IPS DF 6.9 (cell line): ENCODE measurements at regions not wholly inside any gene's neighbourhood (a gene's known extent, or its start where the extent isn't known, plus 50 kb on each side); places are given as distances from the start of the nearest gene placed in this dataset.

ENCODE experiments used
- DNase-seq: peaks from one replicate; pipeline ENCODE4 v3.0.0-alpha.2; 2013; ENCODE audit warnings: low read depth, low spot score
- H3K27ac ChIP-seq: one replicate; pipeline ENCODE4 v1.5.1; 2013; ENCODE audit warnings: low read length, control low read depth
- H3K27me3 ChIP-seq: 2 replicates; pipeline ENCODE4 v1.6.1; 2013; ENCODE audit warnings: mild to moderate bottlenecking, low read length; ENCODE audit not compliant: control insufficient read depth, insufficient read depth
- H3K36me3 ChIP-seq: 2 replicates; pipeline ENCODE4 v1.6.1; 2013; ENCODE audit warnings: low read length; ENCODE audit not compliant: control insufficient read depth, insufficient read depth
- H3K4me1 ChIP-seq: 2 replicates; pipeline ENCODE4 v1.6.1; 2013; ENCODE audit warnings: low read length; ENCODE audit not compliant: control insufficient read depth, insufficient read depth
- H3K4me3 ChIP-seq: 2 replicates; pipeline ENCODE4 v1.5.1; 2013; ENCODE audit warnings: mild to moderate bottlenecking, low read length
- H3K9me3 ChIP-seq: 2 replicates; pipeline ENCODE4 v1.6.1; 2013; ENCODE audit warnings: low read length, inconsistent platforms; ENCODE audit not compliant: control insufficient read depth, insufficient read depth
- WGBS: extraction: QIAGEN DNeasy Blood & Tissue Kit; methylation state at CpG from one replicate; pipeline ENCODE4 v1.1.7; 2013; ENCODE audit warnings: mixed read lengths, missing lambda C conversion rate; ENCODE audit not compliant: insufficient read length, insufficient coverage; 5-methylcytosine and 5-hydroxymethylcytosine counted together

GRCh38 chr4:84441758-84442377 lies 57.2 kb downstream of the NKX6-1 start:
- Histone ChIP-seq H3K36me3 (no peaks in the 10 kb centered on the region), H3K4me3 (no peak overlapping the region), H3K9me3 (no peaks in the 10 kb centered on the region), H3K27ac (no peak overlapping the region), H3K4me1 (no peaks in the 10 kb centered on the region), H3K27me3 (no peaks in the 10 kb centered on the region)
- no peak for DNase-seq
- no CpG with 5 or more reads among the region's 2 CpGs for WGBS

GRCh38 chr4:84439996-84440395 lies 59.1 kb downstream of the NKX6-1 start:
- DNase-seq: no peak
- H3K27ac ChIP-seq: no peak overlapping the region
- no peak overlapping the region for H3K4me3 ChIP-seq
- no CpG with 5 or more reads among the region's 3 CpGs for WGBS
- H3K4me1 ChIP-seq: no peaks in the 10 kb centered on the region
- no peaks in the 10 kb centered on the region for H3K9me3 ChIP-seq
- no peaks in the 10 kb centered on the region for H3K36me3 ChIP-seq
- no peaks in the 10 kb centered on the region for H3K27me3 ChIP-seq

GRCh38 chr4:84436812-84437211 lies 62.3 kb downstream of the NKX6-1 start:
- Histone ChIP-seq H3K27me3 (no peaks in the 10 kb centered on the region), H3K9me3 (no peaks in the 10 kb centered on the region), H3K27ac (no peak overlapping the region), H3K4me3 (no peak overlapping the region), H3K36me3 (no peaks in the 10 kb centered on the region), H3K4me1 (no peaks in the 10 kb centered on the region)
- no CpG with 5 or more reads among the region's 2 CpGs for WGBS
- DNase-seq: no peak

- WGBS: no CpG with 5 or more reads among the region's 3 CpGs
- Histone ChIP-seq H3K27me3 (no peaks in the 10 kb centered on the region), H3K36me3 (no peaks in the 10 kb centered on the region), H3K4me3 (no peak overlapping the region), H3K9me3 (no peaks in the 10 kb centered on the region), H3K27ac (no peak overlapping the region), H3K4me1 (no peaks in the 10 kb centered on the region)
- no peak for DNase-seq
Measured at GRCh38 chr4:84434344-84434743, 64.7 kb downstream of the NKX6-1 start.

- Histone ChIP-seq H3K36me3 (no peaks in the 10 kb centered on the region), H3K4me3 (no peak overlapping the region), H3K27ac (no peak overlapping the region), H3K27me3 (no peaks in the 10 kb centered on the region), H3K4me1 (no peaks in the 10 kb centered on the region), H3K9me3 (no peaks in the 10 kb centered on the region)
- no CpG with 5 or more reads among the region's 6 CpGs for WGBS
- no peak for DNase-seq
Measured at GRCh38 chr4:84433633-84434222, 65.4 kb downstream of the NKX6-1 start.

GRCh38 chr4:84432713-84433112 lies 66.4 kb downstream of the NKX6-1 start:
- Histone ChIP-seq H3K36me3 (no peaks in the 10 kb centered on the region), H3K4me1 (no peaks in the 10 kb centered on the region), H3K27me3 (no peaks in the 10 kb centered on the region), H3K4me3 (no peak overlapping the region), H3K9me3 (no peaks in the 10 kb centered on the region), H3K27ac (no peak overlapping the region)
- DNase-seq: no peak

- Histone ChIP-seq H3K36me3 (no peaks in the 10 kb centered on the region), H3K4me1 (no peaks in the 10 kb centered on the region), H3K27me3 (no peaks in the 10 kb centered on the region), H3K4me3 (no peak overlapping the region), H3K27ac (no peak overlapping the region), H3K9me3 (no peaks in the 10 kb centered on the region)
- no peak for DNase-seq
- no CpG with 5 or more reads among the region's 1 CpG for WGBS
Measured at GRCh38 chr4:84420608-84421007, 78.5 kb downstream of the NKX6-1 start.

- WGBS: no CpG with 5 or more reads among the region's 3 CpGs
- Histone ChIP-seq H3K4me3 (no peak overlapping the region), H3K27me3 (no peaks in the 10 kb centered on the region), H3K9me3 (no peaks in the 10 kb centered on the region), H3K27ac (no peak overlapping the region), H3K4me1 (no peaks in the 10 kb centered on the region), H3K36me3 (no peaks in the 10 kb centered on the region)
- DNase-seq: no peak
Measured at GRCh38 chr4:84419201-84419600, 79.9 kb downstream of the NKX6-1 start.

GRCh38 chr4:84417997-84418709 lies 80.9 kb downstream of the NKX6-1 start:
- WGBS: no CpG with 5 or more reads among the region's 5 CpGs
- H3K27me3 ChIP-seq: no peaks in the 10 kb centered on the region
- DNase-seq: no peak

GRCh38 chr4:84413976-84414375 lies 85.1 kb downstream of the NKX6-1 start:
- no peaks in the 10 kb centered on the region for H3K27me3 ChIP-seq
- no peaks in the 10 kb centered on the region for H3K9me3 ChIP-seq
- no peaks in the 10 kb centered on the region for H3K4me1 ChIP-seq
- H3K27ac ChIP-seq: no peak overlapping the region
- WGBS: no CpG with 5 or more reads among the region's 1 CpG
- DNase-seq: no peak
- H3K4me3 ChIP-seq: no peak overlapping the region
- no peaks in the 10 kb centered on the region for H3K36me3 ChIP-seq

More at GRCh38 chr4:84417997-84418709, 80.9 kb downstream of the NKX6-1 start:
- Histone ChIP-seq H3K36me3 (no peaks in the 10 kb centered on the region), H3K27ac (no peak overlapping the region), H3K4me3 (no peak overlapping the region), H3K9me3 (no peaks in the 10 kb centered on the region), H3K4me1 (no peaks in the 10 kb centered on the region)

GRCh38 chr4:84413480-84413879 lies 85.6 kb downstream of the NKX6-1 start:
- Histone ChIP-seq H3K4me3 (no peak overlapping the region), H3K36me3 (no peaks in the 10 kb centered on the region), H3K9me3 (no peaks in the 10 kb centered on the region), H3K4me1 (no peaks in the 10 kb centered on the region), H3K27me3 (no peaks in the 10 kb centered on the region), H3K27ac (no peak overlapping the region)
- DNase-seq: no peak
